Suprapubic skin (tissue), 4 donors: ENCODE measurements at regions not wholly inside any gene's neighbourhood (a gene's known extent, or its start where the extent isn't known, plus 50 kb on each side); places are given as distances from the start of the nearest gene placed in this dataset.

Experiments
- POLR2A ChIP-seq, 2 donors: fragments of 450-650 bp; IDR thresholded peaks; one replicate each; pipeline ENCODE4 v1.6.1; 2017; ENCODE audit warnings: antibody characterized with exemption in 2 of 2, mild to moderate bottlenecking in 2 of 2, moderate library complexity in 2 of 2
- POLR2AphosphoS5 ChIP-seq, 3 donors: sonication (generic); formaldehyde crosslinking; IDR thresholded peaks; one replicate each; pipeline ENCODE4 v1.6.1; 2017; ENCODE audit warnings: antibody characterized with exemption in 3 of 3
- TF ChIP-seq, protein P1 (sequence below), 2 donors: fragments of 200-600 bp in 1 of 2; fragments of 450-650 bp in 1 of 2; sonication (generic) in 1 of 2; IDR thresholded peaks; one replicate each; pipeline ENCODE4 v1.5.1; 2016 to 2019; ENCODE audit warnings: antibody characterized with exemption in 2 of 2, mild to moderate bottlenecking in 1 of 2, moderate library complexity in 1 of 2

DNA sequence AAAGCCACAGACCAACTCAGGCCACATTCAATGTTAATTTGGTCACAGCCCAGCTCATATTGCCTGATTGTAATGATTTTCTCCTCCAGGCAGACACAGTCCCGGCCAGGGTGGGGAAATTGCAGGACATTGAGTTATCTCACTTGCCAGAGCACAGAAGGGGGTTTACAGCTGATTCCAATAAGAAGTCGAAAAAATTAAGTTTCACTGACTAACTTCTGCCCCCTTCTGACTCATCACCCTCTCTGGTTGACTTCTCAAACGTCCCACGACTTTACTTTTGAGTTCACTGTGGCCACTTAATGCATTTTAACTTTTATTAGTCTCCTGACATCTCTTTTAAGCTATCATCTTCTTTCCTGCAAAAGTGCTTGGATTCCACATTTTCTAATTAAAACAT, 321.4 kb upstream of the WWC1 start:
- TF ChIP-seq POLR2AphosphoS5 (IDR thresholded peaks at IDR 0.05): no peak
- TF ChIP-seq, protein P1, sequence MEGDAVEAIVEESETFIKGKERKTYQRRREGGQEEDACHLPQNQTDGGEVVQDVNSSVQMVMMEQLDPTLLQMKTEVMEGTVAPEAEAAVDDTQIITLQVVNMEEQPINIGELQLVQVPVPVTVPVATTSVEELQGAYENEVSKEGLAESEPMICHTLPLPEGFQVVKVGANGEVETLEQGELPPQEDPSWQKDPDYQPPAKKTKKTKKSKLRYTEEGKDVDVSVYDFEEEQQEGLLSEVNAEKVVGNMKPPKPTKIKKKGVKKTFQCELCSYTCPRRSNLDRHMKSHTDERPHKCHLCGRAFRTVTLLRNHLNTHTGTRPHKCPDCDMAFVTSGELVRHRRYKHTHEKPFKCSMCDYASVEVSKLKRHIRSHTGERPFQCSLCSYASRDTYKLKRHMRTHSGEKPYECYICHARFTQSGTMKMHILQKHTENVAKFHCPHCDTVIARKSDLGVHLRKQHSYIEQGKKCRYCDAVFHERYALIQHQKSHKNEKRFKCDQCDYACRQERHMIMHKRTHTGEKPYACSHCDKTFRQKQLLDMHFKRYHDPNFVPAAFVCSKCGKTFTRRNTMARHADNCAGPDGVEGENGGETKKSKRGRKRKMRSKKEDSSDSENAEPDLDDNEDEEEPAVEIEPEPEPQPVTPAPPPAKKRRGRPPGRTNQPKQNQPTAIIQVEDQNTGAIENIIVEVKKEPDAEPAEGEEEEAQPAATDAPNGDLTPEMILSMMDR (IDR thresholded peaks at IDR 0.05): no peak
- no peak for TF ChIP-seq POLR2A (IDR thresholded peaks at IDR 0.05)
